ENCODE measurements at regions not wholly inside any gene's neighbourhood (a gene's known extent, or its start where the extent isn't known, plus 50 kb on each side); places are given as distances from the start of the nearest gene placed in this dataset.

DNA sequence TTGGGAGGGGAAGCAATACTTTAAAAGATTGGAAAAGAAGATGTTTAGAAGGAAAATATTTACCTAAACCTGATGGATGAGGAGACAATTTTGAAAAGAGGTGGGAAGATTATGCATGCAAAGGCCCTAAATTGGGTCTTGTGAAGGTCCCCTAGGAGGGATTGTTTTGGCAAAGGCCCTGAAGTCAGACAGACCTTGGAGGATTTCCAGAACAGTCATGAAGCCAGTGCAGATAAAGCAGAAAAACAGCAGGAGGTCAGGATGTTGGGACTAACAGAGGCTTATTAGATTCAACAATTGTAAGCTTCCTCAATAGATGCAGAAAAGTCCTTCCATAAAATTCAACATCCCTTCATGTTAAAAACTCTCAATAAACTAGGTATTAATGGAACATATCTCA, 361.0 kb upstream of the CDH6 start:
- TF ChIP-seq, protein P1, sequence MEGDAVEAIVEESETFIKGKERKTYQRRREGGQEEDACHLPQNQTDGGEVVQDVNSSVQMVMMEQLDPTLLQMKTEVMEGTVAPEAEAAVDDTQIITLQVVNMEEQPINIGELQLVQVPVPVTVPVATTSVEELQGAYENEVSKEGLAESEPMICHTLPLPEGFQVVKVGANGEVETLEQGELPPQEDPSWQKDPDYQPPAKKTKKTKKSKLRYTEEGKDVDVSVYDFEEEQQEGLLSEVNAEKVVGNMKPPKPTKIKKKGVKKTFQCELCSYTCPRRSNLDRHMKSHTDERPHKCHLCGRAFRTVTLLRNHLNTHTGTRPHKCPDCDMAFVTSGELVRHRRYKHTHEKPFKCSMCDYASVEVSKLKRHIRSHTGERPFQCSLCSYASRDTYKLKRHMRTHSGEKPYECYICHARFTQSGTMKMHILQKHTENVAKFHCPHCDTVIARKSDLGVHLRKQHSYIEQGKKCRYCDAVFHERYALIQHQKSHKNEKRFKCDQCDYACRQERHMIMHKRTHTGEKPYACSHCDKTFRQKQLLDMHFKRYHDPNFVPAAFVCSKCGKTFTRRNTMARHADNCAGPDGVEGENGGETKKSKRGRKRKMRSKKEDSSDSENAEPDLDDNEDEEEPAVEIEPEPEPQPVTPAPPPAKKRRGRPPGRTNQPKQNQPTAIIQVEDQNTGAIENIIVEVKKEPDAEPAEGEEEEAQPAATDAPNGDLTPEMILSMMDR (IDR thresholded peaks at IDR 0.05): no peak
- TF ChIP-seq POLR2AphosphoS5 (IDR thresholded peaks at IDR 0.05; ENCODE audit: insufficient read depth in 1 of 2, low read depth in 1 of 2): no peak
